ENCODE measurements at regions not wholly inside any gene's neighbourhood (a gene's known extent, or its start where the extent isn't known, plus 50 kb on each side); places are given as distances from the start of the nearest gene placed in this dataset.

- no peaks in the 10 kb centered on the region for H3K36me3 ChIP-seq (ENCODE audit: low read depth, missing control alignments)
- intact Hi-C loops (cut with DNase I; ENCODE audit: low total_unique reads) = no loop called here
- 73 to 79% methylated on average over 2 of the region's 2 CpGs for WGBS, 2 donors
- H3K4me1 ChIP-seq = no peaks in the 10 kb centered on the region
- no peak overlapping the region for H3K4me3 ChIP-seq
- TF ChIP-seq POLR2A (IDR thresholded peaks at IDR 0.05) (no peak), CTCF (IDR thresholded peaks at IDR 0.05) (no peak)
- no peak for DNase-seq
- no peak overlapping the region for H3K27ac ChIP-seq
- no peaks in the 10 kb centered on the region for H3K27me3 ChIP-seq
- no peaks in the 10 kb centered on the region for H3K9me3 ChIP-seq
These were observed 164.5 kb downstream of the TDRD15 start for GRCh38 chr2:21288299-21288698.

GRCh38 chr2:21288739-21289520, 165.2 kb downstream of the TDRD15 start:
- WGBS, 2 donors = 76 to 81% methylated on average over 8 of the region's 8 CpGs
- H3K4me3 ChIP-seq = no peak overlapping the region
- no peaks in the 10 kb centered on the region for H3K9me3 ChIP-seq
- no peaks in the 10 kb centered on the region for H3K4me1 ChIP-seq
- intact Hi-C loops (cut with DNase I; ENCODE audit: low total_unique reads) = no loop called here
- TF ChIP-seq POLR2A (IDR thresholded peaks at IDR 0.05) = no peak
- no peak for TF ChIP-seq CTCF (IDR thresholded peaks at IDR 0.05)
- H3K36me3 ChIP-seq (ENCODE audit: low read depth, missing control alignments) = no peaks in the 10 kb centered on the region
- no peak for DNase-seq
- H3K27ac ChIP-seq = no peak overlapping the region
- H3K27me3 ChIP-seq = no peaks in the 10 kb centered on the region

- TF ChIP-seq POLR2A (IDR thresholded peaks at IDR 0.05) (no peak), CTCF (IDR thresholded peaks at IDR 0.05) (no peak)
These were observed 165.8 kb downstream of the TDRD15 start for GRCh38 chr2:21289551-21289950.

GRCh38 chr2:21289989-21290388, 166.2 kb downstream of the TDRD15 start:
- no peaks in the 10 kb centered on the region for H3K9me3 ChIP-seq
- no peak for DNase-seq
- H3K4me3 ChIP-seq = no peak overlapping the region
- H3K27ac ChIP-seq = no peak overlapping the region
- no peaks in the 10 kb centered on the region for H3K4me1 ChIP-seq
- intact Hi-C loops (cut with DNase I; ENCODE audit: low total_unique reads) = no loop called here
- H3K36me3 ChIP-seq (ENCODE audit: low read depth, missing control alignments) = no peaks in the 10 kb centered on the region
- no peak for TF ChIP-seq CTCF (IDR thresholded peaks at IDR 0.05)
- no peak for TF ChIP-seq POLR2A (IDR thresholded peaks at IDR 0.05)
- no peaks in the 10 kb centered on the region for H3K27me3 ChIP-seq
- WGBS, 2 donors = 40 to 43% methylated on average over 3 of the region's 3 CpGs

More at GRCh38 chr2:21289551-21289950, 165.8 kb downstream of the TDRD15 start:
- H3K36me3 ChIP-seq (ENCODE audit: low read depth, missing control alignments) = no peaks in the 10 kb centered on the region
- no peak overlapping the region for H3K4me3 ChIP-seq
- H3K9me3 ChIP-seq = no peaks in the 10 kb centered on the region
- WGBS, 2 donors = 55 to 61% methylated on average over 3 of the region's 3 CpGs
- DNase-seq = no peak
- H3K4me1 ChIP-seq = no peaks in the 10 kb centered on the region
- no peak overlapping the region for H3K27ac ChIP-seq
- no peaks in the 10 kb centered on the region for H3K27me3 ChIP-seq
- intact Hi-C loops (cut with DNase I; ENCODE audit: low total_unique reads) = no loop called here

GRCh38 chr2:21291426-21291825, 167.7 kb downstream of the TDRD15 start:
- Histone ChIP-seq H3K27me3 (no peaks in the 10 kb centered on the region), H3K9me3 (no peaks in the 10 kb centered on the region)
- WGBS, 2 donors = 81 to 93% methylated on average over 1 of the region's 1 CpG

More at GRCh38 chr2:21291426-21291825, 167.7 kb downstream of the TDRD15 start:
- no peak for DNase-seq
- Histone ChIP-seq H3K4me3 (no peak overlapping the region), H3K4me1 (no peaks in the 10 kb centered on the region), H3K27ac (no peak overlapping the region), H3K36me3 (ENCODE audit: low read depth, missing control alignments) (no peaks in the 10 kb centered on the region)
- no peak for TF ChIP-seq CTCF (IDR thresholded peaks at IDR 0.05)
- TF ChIP-seq POLR2A (IDR thresholded peaks at IDR 0.05) = no peak
- intact Hi-C loops (cut with DNase I; ENCODE audit: low total_unique reads) = no loop called here

All from testis (tissue), 2 donors.